Natural killer cell (primary cell): ENCODE measurements at regions not wholly inside any gene's neighbourhood (a gene's known extent, or its start where the extent isn't known, plus 50 kb on each side); places are given as distances from the start of the nearest gene placed in this dataset.

ENCODE experiments used
- ATAC-seq, 3 donors: fragments of 150-1000 bp in 2 of 3; fragments of 200-7000 bp in 1 of 3; cut with Tn5 transposase; 1 replicate in 1 of 3; 2 replicates in 2 of 3; pipeline ENCODE4 v1.10.0; 2021; ENCODE audit warnings: mild to moderate bottlenecking in 2 of 3, moderate library complexity in 2 of 3
- DNase-seq, 2 donors: peaks; one replicate each; pipeline versions ENCODE4 v3.0.0 to v3.0.0-alpha.2; 2013 to 2021; ENCODE audit warnings: mixed read lengths in 1 of 2
- H3K27ac ChIP-seq: one replicate; pipeline ENCODE4 v1.5.1; 2013; ENCODE audit warnings: mild to moderate bottlenecking, low read length
- H3K27me3 ChIP-seq: one replicate; pipeline ENCODE4 v1.6.1; 2013; ENCODE audit warnings: low read length; ENCODE audit not compliant: control insufficient read depth, insufficient read depth
- H3K36me3 ChIP-seq: one replicate; pipeline ENCODE4 v1.6.1; 2013; ENCODE audit warnings: low read length; ENCODE audit not compliant: control insufficient read depth, insufficient read depth
- H3K4me1 ChIP-seq: one replicate; pipeline ENCODE4 v1.6.1; 2013; ENCODE audit warnings: low read length; ENCODE audit not compliant: control insufficient read depth, insufficient read depth
- H3K4me3 ChIP-seq: one replicate; pipeline ENCODE4 v1.5.1; 2013; ENCODE audit warnings: low read length
- H3K9me3 ChIP-seq: one replicate; pipeline ENCODE4 v1.6.1; 2013; ENCODE audit warnings: low read length; ENCODE audit not compliant: control insufficient read depth, insufficient read depth
- H3K27ac Mint-ChIP-seq, 2 donors: one replicate each; pipeline ENCODE4 v1.8.0; 2022; ENCODE audit warnings: mild to moderate bottlenecking in 2 of 2, mixed read lengths in 2 of 2, moderate library complexity in 1 of 2
- H3K27me3 Mint-ChIP-seq, 2 donors: one replicate each; pipeline ENCODE4 v1.8.0; 2022; ENCODE audit warnings: low read depth in 2 of 2, mixed read lengths in 2 of 2
- H3K36me3 Mint-ChIP-seq: one replicate; pipeline ENCODE4 v1.8.0; 2022; ENCODE audit warnings: mixed read lengths
- H3K4me1 Mint-ChIP-seq, 2 donors: one replicate each; pipeline ENCODE4 v1.8.0; 2022; ENCODE audit warnings: mixed read lengths in 2 of 2
- H3K4me3 Mint-ChIP-seq: one replicate; pipeline ENCODE4 v1.8.0; 2022; ENCODE audit warnings: mild to moderate bottlenecking, moderate library complexity, mixed read lengths
- H3K9me3 Mint-ChIP-seq, 2 donors: one replicate each; pipeline ENCODE4 v1.8.0; 2022; ENCODE audit warnings: mixed read lengths in 2 of 2
- CTCF ChIP-seq: fragments of 200-600 bp; IDR thresholded peaks from one replicate; pipeline ENCODE4 v1.8.0; 2022; ENCODE audit warnings: antibody characterized with exemption
- WGBS: methylation state at CpG from one replicate; pipeline ENCODE4 v1.1.7; 2013; ENCODE audit warnings: missing lambda C conversion rate; ENCODE audit not compliant: insufficient coverage; 5-methylcytosine and 5-hydroxymethylcytosine counted together
- intact Hi-C: fragments of 100-400 bp; cut with micrococcal nuclease; formaldehyde crosslinking; loops from one replicate; pipeline ENCODE4 v1.14.2; 2022

- no peak overlapping the region for H3K4me3 ChIP-seq
- no peak overlapping the region for H3K27ac ChIP-seq
- H3K9me3 Mint-ChIP-seq: peaks cover 10 to 14% of the 10 kb centered on the region in 2 donors
- no peak overlapping the region for H3K27ac Mint-ChIP-seq
- H3K36me3 Mint-ChIP-seq: no peaks in the 10 kb centered on the region
- TF ChIP-seq CTCF: no peak
- H3K4me3 Mint-ChIP-seq: no peak overlapping the region
- H3K4me1 Mint-ChIP-seq: no peaks in the 10 kb centered on the region
- no peaks in the 10 kb centered on the region for H3K36me3 ChIP-seq
- no peaks in the 10 kb centered on the region for H3K27me3 ChIP-seq
- H3K27me3 Mint-ChIP-seq: no peaks in the 10 kb centered on the region
- ATAC-seq (no peak), DNase-seq (no peak)
- H3K9me3 ChIP-seq: peaks cover 20% of the 10 kb centered on the region
- WGBS: 79% methylated on average over 7 of the region's 10 CpGs
- intact Hi-C loops: no loop called here
- no peaks in the 10 kb centered on the region for H3K4me1 ChIP-seq
Observed at GRCh38 chr2:183996825-183997793, 601.2 kb upstream of the ZNF804A start.

GRCh38 chr2:183998041-183998796 is 600.1 kb upstream of the ZNF804A start:
- no peaks in the 10 kb centered on the region for H3K4me1 Mint-ChIP-seq
- peaks cover 9 to 11% of the 10 kb centered on the region in 2 donors for H3K9me3 Mint-ChIP-seq
- no peak for TF ChIP-seq CTCF
- H3K4me3 Mint-ChIP-seq: no peak overlapping the region
- H3K27ac Mint-ChIP-seq: no peak overlapping the region
- Histone ChIP-seq H3K27ac (no peak overlapping the region), H3K4me3 (no peak overlapping the region), H3K9me3 (peaks cover 11% of the 10 kb centered on the region), H3K27me3 (no peaks in the 10 kb centered on the region), H3K36me3 (no peaks in the 10 kb centered on the region), H3K4me1 (no peaks in the 10 kb centered on the region)
- H3K36me3 Mint-ChIP-seq: no peaks in the 10 kb centered on the region
- 86% methylated on average over 2 of the region's 3 CpGs for whole genome bisulfite sequencing
- ATAC-seq: no peak
- intact Hi-C loops: no loop called here
- H3K27me3 Mint-ChIP-seq: no peaks in the 10 kb centered on the region
- no peak for DNase-seq

DNA sequence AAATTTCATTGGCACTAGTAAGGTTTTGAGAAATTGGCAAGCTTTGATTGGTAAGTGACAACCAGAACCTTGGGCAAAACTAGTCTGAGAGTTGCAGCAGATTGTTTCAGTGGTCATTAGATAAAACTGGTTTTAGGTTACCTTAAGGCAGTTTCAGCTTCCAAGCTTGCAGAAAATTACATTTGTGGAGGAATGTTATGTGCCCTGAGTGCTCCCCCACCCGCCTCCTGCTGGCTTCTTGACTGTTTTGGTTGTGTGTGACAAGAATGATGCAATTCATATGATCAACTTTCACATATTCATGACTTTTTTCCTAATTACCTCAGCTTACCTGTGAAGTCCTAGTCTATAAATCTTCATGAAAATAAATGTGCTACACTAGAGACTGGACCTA is 599.5 kb upstream of the ZNF804A start:
- Mint-ChIP-seq H3K27me3 (no peaks in the 10 kb centered on the region), H3K36me3 (no peaks in the 10 kb centered on the region), H3K9me3 (peaks cover 9 to 11% of the 10 kb centered on the region in 2 donors), H3K27ac (no peak overlapping the region), H3K4me3 (no peak overlapping the region), H3K4me1 (no peaks in the 10 kb centered on the region)
- DNase-seq (no peak), ATAC-seq (no peak)
- TF ChIP-seq CTCF: no peak
- no CpG with 5 or more reads among the region's 1 CpG for WGBS
- intact Hi-C loops: no loop called here
- Histone ChIP-seq H3K4me3 (no peak overlapping the region), H3K9me3 (peaks cover 5% of the 10 kb centered on the region), H3K27me3 (no peaks in the 10 kb centered on the region), H3K27ac (no peak overlapping the region), H3K4me1 (no peaks in the 10 kb centered on the region), H3K36me3 (no peaks in the 10 kb centered on the region)
